ENCODE measurements at regions not wholly inside any gene's neighbourhood (a gene's known extent, or its start where the extent isn't known, plus 50 kb on each side); places are given as distances from the start of the nearest gene placed in this dataset.
"Not testable (repeated sequence)": the region's sequence is repeated elsewhere in the genome, so short reads cannot be mapped to it uniquely, and the experiment has no call there.

DNA sequence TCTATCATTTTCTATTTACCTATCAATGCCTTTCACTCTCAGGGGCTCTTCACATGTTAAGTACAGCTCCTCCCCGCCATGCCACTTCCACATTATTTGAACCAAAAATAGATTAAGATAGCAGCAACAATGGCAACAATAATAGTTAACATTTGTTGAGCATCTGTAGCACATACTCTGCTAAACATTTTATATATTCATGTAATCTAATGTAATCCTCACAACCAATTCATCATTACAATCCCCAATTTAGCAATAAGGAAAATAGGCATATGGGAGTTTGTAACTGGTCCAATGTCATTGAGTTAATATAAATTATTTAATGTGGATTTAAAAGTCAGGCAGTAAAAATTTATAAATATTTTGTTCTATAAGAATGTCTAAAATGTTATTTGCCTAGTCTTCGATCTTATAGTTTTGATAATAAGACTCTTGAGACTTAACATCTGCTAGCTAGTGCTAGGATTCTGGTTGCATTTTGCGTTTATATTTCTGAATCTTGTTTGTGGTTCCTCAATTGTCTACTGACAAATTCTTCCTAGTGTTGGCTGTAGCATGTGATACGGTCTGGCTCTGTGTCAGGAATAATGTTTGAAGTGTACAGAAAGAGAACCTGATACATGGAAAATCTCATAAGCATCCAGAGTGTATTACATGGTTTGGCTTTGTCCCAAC lies 621.5 kb upstream of the LUZP2 start:
- no peak for TF ChIP-seq CTCF (IDR thresholded peaks at IDR 0.05; ENCODE audit: low read depth, low read length, missing control alignments)
- H3K4me3 ChIP-seq (replicated peaks; ENCODE audit: low read depth, low read length) = no peak overlapping the region
- DNase-seq (ENCODE audit: extremely low read depth, low read depth) = no peak

DNA sequence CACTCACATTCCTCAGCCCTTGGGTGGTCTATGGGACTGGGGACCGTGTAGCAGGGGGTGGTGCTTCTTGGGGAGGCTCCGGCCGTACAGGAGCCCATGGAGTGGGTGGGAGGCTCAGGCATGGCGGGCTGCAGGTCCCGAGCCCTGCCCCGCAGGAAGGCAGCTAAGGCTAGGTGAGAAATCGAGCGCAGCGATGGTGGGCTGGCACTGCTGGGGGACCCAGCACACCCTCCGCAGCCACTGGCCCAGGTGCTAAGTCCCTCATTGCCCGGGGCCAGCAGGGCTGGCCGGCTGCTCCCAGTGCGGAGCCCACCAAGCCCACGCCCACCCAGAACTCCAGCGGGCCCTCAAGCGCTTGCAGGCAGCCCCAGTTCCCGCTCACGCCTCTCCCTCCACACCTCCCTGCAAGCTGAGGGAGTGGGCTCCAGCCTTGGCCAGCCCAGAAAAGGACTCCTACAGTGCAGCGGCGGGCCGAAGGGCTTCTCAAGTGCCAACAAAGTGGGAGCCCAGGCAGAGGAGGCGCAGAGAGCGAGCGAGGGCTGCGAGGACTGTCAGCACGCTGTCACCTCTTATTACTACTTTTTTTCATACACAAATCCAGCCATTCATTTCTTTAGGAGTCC lies 613.3 kb upstream of the LUZP2 start:
- not testable (repeated sequence) for DNase-seq (ENCODE audit: extremely low read depth, low read depth); H3K4me3 ChIP-seq (replicated peaks; ENCODE audit: low read depth, low read length)

- no peak overlapping the region for H3K4me3 ChIP-seq (replicated peaks; ENCODE audit: low read depth, low read length)
- TF ChIP-seq CTCF (IDR thresholded peaks at IDR 0.05; ENCODE audit: low read depth, low read length, missing control alignments) = no peak
- DNase-seq (ENCODE audit: extremely low read depth, low read depth) = no peak
These were observed 612.5 kb upstream of the LUZP2 start for GRCh38 chr11:23884341-23884740.

DNA sequence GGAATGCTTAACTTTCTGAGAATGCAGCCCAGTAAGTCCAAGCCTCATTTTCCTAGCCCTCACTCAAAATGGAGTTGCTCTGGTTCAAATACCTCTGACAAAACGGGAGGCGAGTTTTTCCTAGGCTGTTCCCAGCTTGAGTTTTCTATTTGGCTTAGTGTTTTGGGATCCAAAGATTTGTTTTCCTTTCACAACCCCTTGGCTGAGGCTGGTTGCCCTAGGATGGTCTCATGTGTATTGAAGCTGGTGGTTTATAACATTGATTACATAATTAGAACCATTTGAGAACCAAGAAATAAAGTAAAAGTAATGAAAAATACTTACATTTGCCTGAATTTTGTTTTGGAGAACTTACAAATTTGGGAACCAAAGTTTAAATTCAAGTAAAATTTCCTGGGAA lies 611.1 kb upstream of the LUZP2 start:
- no peak overlapping the region for H3K4me3 ChIP-seq (replicated peaks; ENCODE audit: low read depth, low read length)
- no peak for DNase-seq (ENCODE audit: extremely low read depth, low read depth)
- no peak for TF ChIP-seq CTCF (IDR thresholded peaks at IDR 0.05; ENCODE audit: low read depth, low read length, missing control alignments)

DNA sequence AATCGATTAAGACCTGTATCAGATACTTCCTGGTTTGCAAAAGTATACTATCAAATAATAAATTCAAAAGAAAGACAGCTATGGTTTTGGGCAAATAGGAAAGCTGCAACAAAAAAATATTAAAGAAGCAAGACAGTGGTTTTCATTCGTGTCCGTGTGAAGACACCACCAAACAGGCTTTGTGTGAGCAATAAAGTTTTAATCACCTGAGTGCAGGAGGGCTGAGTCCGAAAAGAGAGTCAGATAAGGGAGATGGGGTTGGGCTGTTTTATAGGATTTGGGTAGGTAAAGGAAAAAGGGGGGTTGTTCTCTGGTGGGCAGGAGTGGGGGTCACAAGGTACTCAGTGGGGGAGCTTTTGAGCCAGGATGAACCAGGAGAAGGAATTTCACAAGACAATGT lies 609.7 kb upstream of the LUZP2 start:
- not testable (repeated sequence) for H3K4me3 ChIP-seq (replicated peaks; ENCODE audit: low read depth, low read length)

DNA sequence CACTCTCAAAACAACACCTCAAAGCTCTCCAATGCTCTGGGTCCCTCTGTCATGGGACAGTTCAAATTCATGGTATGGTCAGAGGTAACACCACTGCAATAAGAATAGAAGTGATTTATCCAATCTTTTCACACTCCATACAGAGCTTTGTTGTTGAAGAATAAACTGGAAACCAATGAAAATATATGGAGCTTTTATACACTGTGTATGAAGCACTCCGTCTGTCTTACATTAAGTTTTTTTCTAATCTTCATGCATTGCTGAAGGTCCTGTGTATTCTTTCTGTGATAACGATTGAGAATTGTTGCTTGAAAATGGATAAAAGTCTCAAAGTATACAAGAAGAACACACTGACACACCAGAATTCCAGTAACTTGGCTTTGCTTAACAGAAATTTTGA lies 603.7 kb upstream of the LUZP2 start:
- TF ChIP-seq CTCF (IDR thresholded peaks at IDR 0.05; ENCODE audit: low read depth, low read length, missing control alignments) = no peak
- DNase-seq (ENCODE audit: extremely low read depth, low read depth) = no peak
- no peak overlapping the region for H3K4me3 ChIP-seq (replicated peaks; ENCODE audit: low read depth, low read length)

More for the DNA sequence above, 609.7 kb upstream of the LUZP2 start:
- DNase-seq (ENCODE audit: extremely low read depth, low read depth) = not testable (repeated sequence)

DNA sequence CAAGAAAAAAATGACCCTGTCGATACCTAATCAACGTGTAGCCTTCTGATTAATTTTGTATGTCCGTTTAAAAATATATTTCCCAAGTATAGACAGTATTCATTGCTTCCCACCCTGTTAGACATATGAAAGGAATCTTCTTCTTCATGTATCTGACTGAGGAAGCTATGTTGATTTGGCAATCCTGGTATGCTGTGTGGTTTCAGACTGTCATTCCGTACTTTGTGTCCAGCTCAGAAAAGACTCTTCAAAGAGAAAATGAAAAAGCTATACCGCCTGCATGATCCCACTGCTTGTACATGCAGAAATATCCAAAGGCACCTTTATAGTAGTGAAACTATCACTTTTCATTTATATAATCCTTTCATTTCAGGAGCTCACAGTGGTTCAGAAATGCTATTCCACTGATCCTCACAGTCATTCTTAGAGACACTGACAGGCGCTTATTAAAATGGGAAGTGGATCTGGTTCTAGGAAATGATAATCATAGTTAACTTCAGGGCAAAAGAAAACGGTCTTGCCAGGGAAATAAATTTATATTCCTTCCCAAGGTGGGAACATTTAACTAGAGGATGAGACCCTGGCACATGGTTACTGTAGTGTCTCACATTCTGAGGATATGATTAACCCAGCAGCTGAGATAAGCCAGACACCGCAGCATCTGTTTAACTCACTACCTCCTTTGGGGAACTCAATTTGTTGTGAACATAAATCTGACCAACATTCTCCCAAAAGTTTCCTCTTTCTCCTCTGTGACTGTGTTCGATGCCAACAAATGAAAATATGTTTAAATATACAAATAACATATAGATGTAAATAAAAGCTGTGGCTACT lies 599.2 kb upstream of the LUZP2 start:
- H3K4me3 ChIP-seq (replicated peaks; ENCODE audit: low read depth, low read length) = no peak overlapping the region
- TF ChIP-seq CTCF (IDR thresholded peaks at IDR 0.05; ENCODE audit: low read depth, low read length, missing control alignments) = no peak
- DNase-seq (ENCODE audit: extremely low read depth, low read depth) = peak; percentile 4

Measured in HFF-Myc (cell line).